ENCODE measurements at regions not wholly inside any gene's neighbourhood (a gene's known extent, or its start where the extent isn't known, plus 50 kb on each side); places are given as distances from the start of the nearest gene placed in this dataset.

DNA sequence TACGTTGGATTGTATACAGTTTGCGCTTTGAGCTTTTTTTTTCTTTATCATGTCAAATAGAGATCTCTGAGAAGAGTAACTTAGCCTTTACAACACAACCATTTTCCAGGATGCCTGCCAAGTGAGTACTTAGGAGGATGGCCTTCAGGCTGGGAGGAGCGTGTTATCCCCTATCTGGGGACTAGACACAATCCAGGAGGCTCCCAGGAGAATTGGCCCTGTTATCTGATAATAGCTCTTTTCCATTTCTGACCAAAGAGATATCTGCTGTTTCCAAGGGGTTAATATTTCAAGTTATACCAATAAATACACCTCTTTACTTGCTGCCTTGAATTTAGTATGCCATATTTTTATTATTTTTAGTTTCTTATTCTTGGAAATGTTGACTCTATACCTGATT, 169.5 kb upstream of the SMARCAD1 start:
- TF ChIP-seq, protein P1, sequence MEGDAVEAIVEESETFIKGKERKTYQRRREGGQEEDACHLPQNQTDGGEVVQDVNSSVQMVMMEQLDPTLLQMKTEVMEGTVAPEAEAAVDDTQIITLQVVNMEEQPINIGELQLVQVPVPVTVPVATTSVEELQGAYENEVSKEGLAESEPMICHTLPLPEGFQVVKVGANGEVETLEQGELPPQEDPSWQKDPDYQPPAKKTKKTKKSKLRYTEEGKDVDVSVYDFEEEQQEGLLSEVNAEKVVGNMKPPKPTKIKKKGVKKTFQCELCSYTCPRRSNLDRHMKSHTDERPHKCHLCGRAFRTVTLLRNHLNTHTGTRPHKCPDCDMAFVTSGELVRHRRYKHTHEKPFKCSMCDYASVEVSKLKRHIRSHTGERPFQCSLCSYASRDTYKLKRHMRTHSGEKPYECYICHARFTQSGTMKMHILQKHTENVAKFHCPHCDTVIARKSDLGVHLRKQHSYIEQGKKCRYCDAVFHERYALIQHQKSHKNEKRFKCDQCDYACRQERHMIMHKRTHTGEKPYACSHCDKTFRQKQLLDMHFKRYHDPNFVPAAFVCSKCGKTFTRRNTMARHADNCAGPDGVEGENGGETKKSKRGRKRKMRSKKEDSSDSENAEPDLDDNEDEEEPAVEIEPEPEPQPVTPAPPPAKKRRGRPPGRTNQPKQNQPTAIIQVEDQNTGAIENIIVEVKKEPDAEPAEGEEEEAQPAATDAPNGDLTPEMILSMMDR (IDR thresholded peaks at IDR 0.05 in 2 of 3, conservative IDR thresholded peaks at IDR 0.05 in 1 of 3; ENCODE audit: borderline replicate concordance in 1 of 3, insufficient read depth in 1 of 3, low read depth in 2 of 3, low read length in 2 of 3) = no peak
- TF ChIP-seq CEBPB (IDR thresholded peaks at IDR 0.05; ENCODE audit: low read depth) (no peak), TCF7L2 (IDR thresholded peaks at IDR 0.05; ENCODE audit: borderline replicate concordance, extremely low read depth, insufficient read depth, insufficient read length) (no peak)

All from HCT116 (cell line).